Endodermal cell (in vitro differentiated cells): ENCODE measurements at regions not wholly inside any gene's neighbourhood (a gene's known extent, or its start where the extent isn't known, plus 50 kb on each side); places are given as distances from the start of the nearest gene placed in this dataset.

Experiments
- DNase-seq: peaks from one replicate; pipeline ENCODE4 v3.0.0-alpha.2; 2017
- H3K27ac ChIP-seq: 2 replicates; pipeline ENCODE4 v1.5.1; 2013; ENCODE audit warnings: mild to moderate bottlenecking, low read depth, low read length, moderate library complexity
- H3K27me3 ChIP-seq: 2 replicates; pipeline ENCODE4 v1.6.1; 2013; ENCODE audit warnings: mild to moderate bottlenecking, low read length, moderate library complexity; ENCODE audit not compliant: insufficient read depth, control insufficient read depth, poor library complexity, severe bottlenecking
- H3K36me3 ChIP-seq: 2 replicates; pipeline ENCODE4 v1.7.0; 2013; ENCODE audit warnings: mild to moderate bottlenecking, low read length, moderate library complexity; ENCODE audit not compliant: control insufficient read depth, insufficient read depth
- H3K4me1 ChIP-seq: one replicate; pipeline ENCODE4 v1.7.0; 2013; ENCODE audit warnings: low read length; ENCODE audit not compliant: control insufficient read depth, insufficient read depth
- H3K4me3 ChIP-seq: 2 replicates; pipeline ENCODE4 v1.5.1; 2013; ENCODE audit warnings: mild to moderate bottlenecking, low read length, moderate library complexity
- H3K9ac ChIP-seq: 2 replicates; pipeline ENCODE4 v1.6.1; 2013; ENCODE audit warnings: mild to moderate bottlenecking, low read length, moderate library complexity; ENCODE audit not compliant: poor library complexity, severe bottlenecking; ENCODE audit errors: extremely low read depth
- H3K9me3 ChIP-seq: 2 replicates; pipeline ENCODE4 v1.6.1; 2013; ENCODE audit warnings: mild to moderate bottlenecking, low read length, moderate library complexity; ENCODE audit not compliant: control insufficient read depth
- H3K27ac Mint-ChIP-seq: 2 replicates; pipeline ENCODE4 v1.8.0; 2020; ENCODE audit warnings: mixed read lengths
- H3K27me3 Mint-ChIP-seq: 2 replicates; pipeline ENCODE4 v1.8.0; 2021; ENCODE audit warnings: mild to moderate bottlenecking, mixed read lengths; ENCODE audit not compliant: insufficient read depth
- H3K36me3 Mint-ChIP-seq: 2 replicates; pipeline ENCODE4 v1.8.0; 2020; ENCODE audit warnings: low read depth, mixed read lengths
- H3K4me1 Mint-ChIP-seq: 2 replicates; pipeline ENCODE4 v1.8.0; 2020; ENCODE audit warnings: mixed read lengths
- H3K4me3 Mint-ChIP-seq: 2 replicates; pipeline ENCODE4 v1.8.0; 2020; ENCODE audit warnings: mild to moderate bottlenecking, moderate library complexity, mixed read lengths
- H3K9me3 Mint-ChIP-seq: 2 replicates; pipeline ENCODE4 v1.8.0; 2020; ENCODE audit warnings: mild to moderate bottlenecking, mixed read lengths
- CTCF ChIP-seq: fragments of 200-600 bp; sonication (generic); conservative IDR thresholded peaks from 2 replicates; pipeline ENCODE4 v1.5.0; 2021; ENCODE audit warnings: antibody characterized with exemption, mild to moderate bottlenecking
- WGBS, 2 experiments: methylation state at CpG; one replicate each; pipeline versions ENCODE4 v1.1.5 to v1.1.7; 2013; ENCODE audit warnings: missing lambda C conversion rate in 2 of 2, mixed read lengths in 1 of 2; ENCODE audit not compliant: insufficient coverage in 1 of 2, insufficient read length in 1 of 2; 5-methylcytosine and 5-hydroxymethylcytosine counted together

GRCh38 chr21:16743317-16743716 is 769.5 kb upstream of the CXADR start:
- 60 to 89% methylated on average over 1 of the region's 1 CpG for WGBS, 2 experiments
- no peak overlapping the region for H3K27ac Mint-ChIP-seq
- no peaks in the 10 kb centered on the region for H3K4me1 Mint-ChIP-seq
- Histone ChIP-seq H3K4me3 (no peak overlapping the region), H3K4me1 (no peaks in the 10 kb centered on the region), H3K9ac (no peak overlapping the region), H3K27me3 (no peaks in the 10 kb centered on the region), H3K9me3 (no peaks in the 10 kb centered on the region), H3K27ac (peak overlapping the region; percentile 93), H3K36me3 (no peaks in the 10 kb centered on the region)
- H3K9me3 Mint-ChIP-seq = no peaks in the 10 kb centered on the region
- no peak for DNase-seq
- H3K36me3 Mint-ChIP-seq = no peaks in the 10 kb centered on the region
- no peak overlapping the region for H3K4me3 Mint-ChIP-seq
- no peak for TF ChIP-seq CTCF
- no peaks in the 10 kb centered on the region for H3K27me3 Mint-ChIP-seq

- no peaks in the 10 kb centered on the region for H3K27me3 ChIP-seq
- WGBS, 2 experiments = 82 to 94% methylated on average over 2 to 3 of the region's 3 CpGs
- Mint-ChIP-seq H3K27me3 (no peaks in the 10 kb centered on the region), H3K9me3 (no peaks in the 10 kb centered on the region), H3K4me3 (no peak overlapping the region), H3K27ac (no peak overlapping the region), H3K36me3 (no peaks in the 10 kb centered on the region), H3K4me1 (peaks cover 2% of the 10 kb centered on the region)
- no peak overlapping the region for H3K27ac ChIP-seq
- no peak overlapping the region for H3K9ac ChIP-seq
- DNase-seq = no peak
- no peaks in the 10 kb centered on the region for H3K4me1 ChIP-seq
- no peak for TF ChIP-seq CTCF
- H3K36me3 ChIP-seq = no peaks in the 10 kb centered on the region
- H3K4me3 ChIP-seq = no peak overlapping the region
- no peaks in the 10 kb centered on the region for H3K9me3 ChIP-seq
These were observed 761.9 kb upstream of the CXADR start for GRCh38 chr21:16750926-16751325.

- Histone ChIP-seq H3K9ac (no peak overlapping the region), H3K27me3 (no peaks in the 10 kb centered on the region), H3K27ac (no peak overlapping the region), H3K4me1 (no peaks in the 10 kb centered on the region), H3K9me3 (no peaks in the 10 kb centered on the region), H3K4me3 (no peak overlapping the region), H3K36me3 (no peaks in the 10 kb centered on the region)
- TF ChIP-seq CTCF = no peak
- 91 to 100% methylated on average over 1 to 2 of the region's 2 CpGs for WGBS, 2 experiments
- no peak overlapping the region for H3K27ac Mint-ChIP-seq
- no peaks in the 10 kb centered on the region for H3K36me3 Mint-ChIP-seq
- no peaks in the 10 kb centered on the region for H3K27me3 Mint-ChIP-seq
- H3K9me3 Mint-ChIP-seq = no peaks in the 10 kb centered on the region
- peaks cover 2% of the 10 kb centered on the region for H3K4me1 Mint-ChIP-seq
- H3K4me3 Mint-ChIP-seq = no peak overlapping the region
- DNase-seq = no peak
These were observed 761.0 kb upstream of the CXADR start for GRCh38 chr21:16751695-16752474.
